IMR-90 (cell line): ENCODE measurements at regions not wholly inside any gene's neighbourhood (a gene's known extent, or its start where the extent isn't known, plus 50 kb on each side); places are given as distances from the start of the nearest gene placed in this dataset.

ENCODE experiments used
- ATAC-seq: fragments of 200-7000 bp; cut with Tn5 transposase; 2 replicates; pipeline ENCODE4 v1.9.1; 2020; ENCODE audit warnings: low read depth, mild to moderate bottlenecking, moderate library complexity
- BruUV-seq: library from RNA; stranded (reverse); fragments of 400-500 nt; replicated peaks from 2 replicates; lab custom pipeline; 2021; lab: Mats Ljungman, UMichigan
- CTCF ChIA-PET: fragments of 300-600 bp; formaldehyde crosslinking; extraction: SDS; loops from one replicate; lab custom pipeline; 2021; ENCODE audit warnings: antibody characterized with exemption; lab: Yijun Ruan, JAX
- POLR2A ChIA-PET: fragments of 300-600 bp; sonication (Branson Sonifier 250); formaldehyde crosslinking; loops from one replicate; lab custom pipeline; 2022; ENCODE audit warnings: antibody characterized with exemption; ENCODE audit not compliant: unreplicated experiment; lab: Charles Lee
- DNase-seq: peaks from one replicate; pipeline ENCODE4 v3.0.0; 2013
- H2AFZ ChIP-seq: replicated peaks from 2 replicates; pipeline ENCODE3; 2013; ENCODE audit warnings: low read length, mild to moderate bottlenecking; ENCODE audit not compliant: poor library complexity
- H2AK5ac ChIP-seq: 2 replicates; pipeline ENCODE4 v1.6.1; 2013; ENCODE audit warnings: low read depth, low read length, inconsistent platforms
- H2AK9ac ChIP-seq: replicated peaks from 2 replicates; pipeline ENCODE3; 2013; ENCODE audit warnings: mild to moderate bottlenecking, low read depth, low read length, moderate library complexity; ENCODE audit not compliant: poor library complexity
- H2BK120ac ChIP-seq: 2 replicates; pipeline ENCODE4 v1.6.1; 2013; ENCODE audit warnings: low read depth, low read length, inconsistent platforms
- H2BK15ac ChIP-seq: 3 replicates; pipeline ENCODE4 v1.6.1; 2013; ENCODE audit warnings: low read depth, low read length, inconsistent platforms
- H2BK20ac ChIP-seq: 2 replicates; pipeline ENCODE4 v1.6.1; 2013; ENCODE audit warnings: low read depth, mild to moderate bottlenecking, inconsistent platforms, low read length, moderate library complexity
- H2BK5ac ChIP-seq: 2 replicates; pipeline ENCODE4 v1.6.1; 2013; ENCODE audit warnings: mild to moderate bottlenecking, low read depth, low read length, inconsistent platforms; ENCODE audit not compliant: poor library complexity, severe bottlenecking
- H3K14ac ChIP-seq: replicated peaks from 2 replicates; pipeline ENCODE4 v1.6.1; 2013; ENCODE audit warnings: low read depth, low read length, inconsistent platforms
- H3K18ac ChIP-seq: 2 replicates; pipeline ENCODE4 v1.6.1; 2013; ENCODE audit warnings: low read depth, low read length, control low read depth
- H3K23ac ChIP-seq: 2 replicates; pipeline ENCODE4 v1.6.1; 2013; ENCODE audit warnings: low read depth, low read length, inconsistent platforms
- H3K27ac ChIP-seq: 2 replicates; pipeline ENCODE4 v1.5.1; 2013; ENCODE audit warnings: mild to moderate bottlenecking, control low read depth, low read length; ENCODE audit not compliant: insufficient read depth
- H3K27me3 ChIP-seq: 2 replicates; pipeline ENCODE4 v1.6.1; 2013; ENCODE audit warnings: low read length; ENCODE audit not compliant: control insufficient read depth, insufficient read depth
- H3K36me3 ChIP-seq: 2 replicates; pipeline ENCODE4 v1.6.1; 2013; ENCODE audit warnings: low read length, mixed read lengths; ENCODE audit not compliant: control insufficient read depth, insufficient read depth
- H3K4ac ChIP-seq: 2 replicates; pipeline ENCODE4 v1.6.1; 2013; ENCODE audit warnings: low read depth, low read length, inconsistent platforms
- H3K4me1 ChIP-seq: 2 replicates; pipeline ENCODE4 v1.6.1; 2013; ENCODE audit warnings: low read length, mixed read lengths; ENCODE audit not compliant: control insufficient read depth, insufficient read depth
- H3K4me2 ChIP-seq: 2 replicates; pipeline ENCODE4 v1.6.1; 2013; ENCODE audit warnings: low read depth, mild to moderate bottlenecking, control low read depth, low read length, moderate library complexity
- H3K4me3 ChIP-seq: 2 replicates; pipeline ENCODE4 v1.5.1; 2013; ENCODE audit warnings: low read depth, mild to moderate bottlenecking, control low read depth, low read length, moderate library complexity; ENCODE audit not compliant: insufficient read depth
- H3K56ac ChIP-seq: 2 replicates; pipeline ENCODE4 v1.6.1; 2013; ENCODE audit warnings: low read length, inconsistent platforms; ENCODE audit not compliant: insufficient read depth; ENCODE audit errors: extremely low read depth
- H3K79me1 ChIP-seq, 2 experiments: 2 replicates each; pipeline ENCODE4 v1.6.1; 2013; ENCODE audit warnings: low read length in 2 of 2, inconsistent platforms in 1 of 2, low read depth in 1 of 2
- H3K9ac ChIP-seq: 2 replicates; pipeline ENCODE4 v1.6.1; 2013; ENCODE audit warnings: low read depth, low read length, control low read depth
- H3K9me1 ChIP-seq: 2 replicates; pipeline ENCODE4 v1.6.1; 2013; ENCODE audit warnings: low read length, inconsistent platforms; ENCODE audit not compliant: insufficient read depth
- H3K9me3 ChIP-seq: 2 replicates; pipeline ENCODE4 v1.6.1; 2013; ENCODE audit warnings: low read length; ENCODE audit not compliant: control insufficient read depth, insufficient read depth
- H4K20me1 ChIP-seq: 2 replicates; pipeline ENCODE4 v1.6.1; 2013; ENCODE audit warnings: low read length, inconsistent platforms; ENCODE audit not compliant: insufficient read depth
- H4K5ac ChIP-seq: 2 replicates; pipeline ENCODE4 v1.6.1; 2013; ENCODE audit warnings: mild to moderate bottlenecking, low read depth, low read length, control low read depth
- H4K8ac ChIP-seq, 2 experiments: 2 replicates each; pipeline ENCODE4 v1.6.1; 2013; ENCODE audit warnings: low read depth in 2 of 2, low read length in 2 of 2, control low read depth in 1 of 2, inconsistent platforms in 1 of 2
- H4K91ac ChIP-seq: 2 replicates; pipeline ENCODE4 v1.6.1; 2013; ENCODE audit warnings: low read depth, low read length, inconsistent platforms; ENCODE audit not compliant: insufficient read depth
- CTCF ChIP-seq: conservative IDR thresholded peaks from 2 replicates; pipeline ENCODE4 v1.5.1; 2012; ENCODE audit warnings: mild to moderate bottlenecking, low read depth, low read length, improper control_type of control experiment
- ELK1 ChIP-seq: fragments of 150-350 bp; IDR thresholded peaks from 2 replicates; pipeline ENCODE4 v1.6.1; 2016; ENCODE audit warnings: low read depth, mild to moderate bottlenecking, low read length, moderate library complexity, borderline replicate concordance
- NFE2L2 ChIP-seq: fragments of 150-350 bp; IDR thresholded peaks from 2 replicates; pipeline ENCODE4 v1.6.1; 2016; ENCODE audit warnings: low read depth, mild to moderate bottlenecking, low read length
- POLR2A ChIP-seq: IDR thresholded peaks from 2 replicates; pipeline ENCODE4 v1.6.1; 2012; ENCODE audit warnings: mild to moderate bottlenecking, low read depth, low read length
- USF2 ChIP-seq: fragments of 150-350 bp; IDR thresholded peaks from 2 replicates; pipeline ENCODE4 v1.6.1; 2017; ENCODE audit warnings: mild to moderate bottlenecking, antibody characterized with exemption, low read length, low read depth
- WGBS, 2 experiments: methylation state at CpG; one replicate each; pipeline versions ENCODE4 v1.1.5 to v1.1.7; 2013; ENCODE audit warnings: missing lambda C conversion rate in 2 of 2; ENCODE audit not compliant: insufficient read length in 1 of 2; ENCODE audit errors: extremely low coverage in 2 of 2; 5-methylcytosine and 5-hydroxymethylcytosine counted together
- dilution Hi-C: fragments of 300-500 bp; cut with HindIII; formaldehyde crosslinking; loops from one replicate; pipeline ENCODE4 v1.14.3; 2018; ENCODE audit warnings: low sequenced_read_pairs; ENCODE audit not compliant: unreplicated experiment
- in situ Hi-C: fragments of 300-500 bp; cut with MboI; formaldehyde crosslinking; loops from 3 replicates; pipeline ENCODE4 v1.14.3; 2019; ENCODE audit warnings: low sequenced_read_pairs, inconsistent platforms, mixed read lengths
- intact Hi-C: fragments of 100-400 bp; cut with micrococcal nuclease; formaldehyde crosslinking; loops from 2 replicates; pipeline ENCODE4 v1.10.0; 2022

- Histone ChIP-seq H3K27me3 (no peaks in the 10 kb centered on the region), H2BK120ac (no peak overlapping the region), H4K5ac (no peak overlapping the region), H3K4me3 (no peak overlapping the region), H3K79me1 (no peaks in the 10 kb centered on the region), H2BK5ac (no peak overlapping the region), H4K91ac (no peak overlapping the region), H3K23ac (no peak overlapping the region), H3K9me1 (no peaks in the 10 kb centered on the region), H2BK20ac (no peak overlapping the region), H2AFZ (no peak overlapping the region), H3K9ac (no peak overlapping the region), H3K14ac (no peak overlapping the region), H3K9me3 (peaks cover 7% of the 10 kb centered on the region), H2AK9ac (no peak overlapping the region), H2AK5ac (no peak overlapping the region), H2BK15ac (no peak overlapping the region), H3K4ac (no peak overlapping the region), H3K18ac (no peak overlapping the region), H3K4me2 (no peak overlapping the region), H3K56ac (no peak overlapping the region), H3K4me1 (no peaks in the 10 kb centered on the region), H4K8ac (no peak overlapping the region), H3K27ac (no peak overlapping the region), H4K20me1 (no peaks in the 10 kb centered on the region), H3K36me3 (no peaks in the 10 kb centered on the region)
- intact Hi-C loops (no loop called here), in situ Hi-C loops (no loop called here), dilution Hi-C loops (no loop called here)
- TF ChIP-seq NFE2L2 (no peak), ELK1 (no peak), CTCF (no peak), POLR2A (no peak), USF2 (no peak)
- BruUV-seq: no TSS peak
- no peak for ATAC-seq
- ChIA-PET CTCF (no interaction called here), POLR2A (no interaction called here)
- DNase-seq: no peak
- no CpG with 5 or more reads among the region's 2 CpGs for WGBS, 2 experiments
These were observed 2472.9 kb downstream of the PCDH7 start for GRCh38 chr4:33193109-33193508.
